ENCODE measurements at regions not wholly inside any gene's neighbourhood (a gene's known extent, or its start where the extent isn't known, plus 50 kb on each side); places are given as distances from the start of the nearest gene placed in this dataset.
"Not testable (repeated sequence)": the region's sequence is repeated elsewhere in the genome, so short reads cannot be mapped to it uniquely, and the experiment has no call there.

GRCh38 chr1:4121834-4122512, 221.9 kb upstream of the C1orf174 start:
- no peak for DNase-seq

GRCh38 chr1:4122513-4123160, 222.6 kb upstream of the C1orf174 start:
- no peak for DNase-seq

- DNase-seq: no peak
These were observed 224.6 kb upstream of the C1orf174 start for GRCh38 chr1:4124631-4125145.

- no peak for DNase-seq
These were observed 226.2 kb upstream of the C1orf174 start for GRCh38 chr1:4126251-4126650.

- no peak for DNase-seq
These were observed 226.9 kb upstream of the C1orf174 start for GRCh38 chr1:4126731-4127591.

DNA sequence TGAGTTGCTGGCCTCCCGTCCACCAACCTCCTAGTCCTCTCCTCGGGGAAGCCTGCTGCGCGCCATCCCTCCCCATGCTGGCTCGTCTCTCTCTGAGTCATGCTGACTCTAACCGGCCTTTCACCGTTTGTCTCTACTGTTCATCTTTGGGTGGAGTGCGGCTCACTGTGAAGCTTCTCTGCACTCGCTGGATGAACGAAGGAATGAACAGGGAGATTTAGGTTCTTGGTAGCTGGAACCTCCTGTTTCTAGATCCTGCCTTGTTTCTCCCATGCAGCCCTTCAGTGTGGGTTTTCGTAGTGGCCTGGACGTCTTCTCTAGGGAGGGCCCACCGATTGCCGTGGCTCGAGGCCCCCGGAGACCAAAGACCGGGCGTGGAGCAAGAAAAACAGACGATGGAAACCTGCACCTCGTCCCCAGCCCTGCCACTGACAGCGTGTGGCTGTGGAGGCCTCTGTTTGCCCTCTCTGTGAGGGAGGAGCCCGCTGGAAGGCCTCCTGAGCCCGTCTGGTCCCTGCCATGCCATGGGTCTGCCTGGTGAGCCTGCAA, 227.6 kb upstream of the C1orf174 start:
- no peak for DNase-seq

- DNase-seq: no peak
These were observed 228.5 kb upstream of the C1orf174 start for GRCh38 chr1:4128616-4129015.

GRCh38 chr1:4129693-4130092, 229.6 kb upstream of the C1orf174 start:
- DNase-seq: no peak

DNA sequence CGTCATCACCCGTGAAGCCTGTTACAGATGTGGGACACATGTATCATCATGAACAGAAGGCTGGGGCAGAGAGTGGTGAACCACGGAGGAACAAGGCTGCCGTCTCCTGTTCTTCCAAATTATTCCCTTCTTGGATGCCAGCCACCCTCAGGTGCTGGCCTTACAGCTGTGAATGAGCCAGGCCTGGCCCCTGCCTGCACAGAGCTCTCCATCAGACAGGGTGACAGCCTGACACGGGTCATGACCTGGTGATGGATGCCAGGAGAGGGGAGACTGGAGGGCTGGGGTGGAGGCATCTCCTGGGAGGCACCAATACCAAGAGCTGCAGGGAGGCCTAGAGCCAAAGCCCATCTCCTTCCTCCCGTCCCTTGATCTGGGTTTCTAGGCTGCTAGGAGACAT, 230.0 kb upstream of the C1orf174 start:
- DNase-seq: no peak

GRCh38 chr1:4131734-4132133, 231.7 kb upstream of the C1orf174 start:
- DNase-seq: no peak

DNA sequence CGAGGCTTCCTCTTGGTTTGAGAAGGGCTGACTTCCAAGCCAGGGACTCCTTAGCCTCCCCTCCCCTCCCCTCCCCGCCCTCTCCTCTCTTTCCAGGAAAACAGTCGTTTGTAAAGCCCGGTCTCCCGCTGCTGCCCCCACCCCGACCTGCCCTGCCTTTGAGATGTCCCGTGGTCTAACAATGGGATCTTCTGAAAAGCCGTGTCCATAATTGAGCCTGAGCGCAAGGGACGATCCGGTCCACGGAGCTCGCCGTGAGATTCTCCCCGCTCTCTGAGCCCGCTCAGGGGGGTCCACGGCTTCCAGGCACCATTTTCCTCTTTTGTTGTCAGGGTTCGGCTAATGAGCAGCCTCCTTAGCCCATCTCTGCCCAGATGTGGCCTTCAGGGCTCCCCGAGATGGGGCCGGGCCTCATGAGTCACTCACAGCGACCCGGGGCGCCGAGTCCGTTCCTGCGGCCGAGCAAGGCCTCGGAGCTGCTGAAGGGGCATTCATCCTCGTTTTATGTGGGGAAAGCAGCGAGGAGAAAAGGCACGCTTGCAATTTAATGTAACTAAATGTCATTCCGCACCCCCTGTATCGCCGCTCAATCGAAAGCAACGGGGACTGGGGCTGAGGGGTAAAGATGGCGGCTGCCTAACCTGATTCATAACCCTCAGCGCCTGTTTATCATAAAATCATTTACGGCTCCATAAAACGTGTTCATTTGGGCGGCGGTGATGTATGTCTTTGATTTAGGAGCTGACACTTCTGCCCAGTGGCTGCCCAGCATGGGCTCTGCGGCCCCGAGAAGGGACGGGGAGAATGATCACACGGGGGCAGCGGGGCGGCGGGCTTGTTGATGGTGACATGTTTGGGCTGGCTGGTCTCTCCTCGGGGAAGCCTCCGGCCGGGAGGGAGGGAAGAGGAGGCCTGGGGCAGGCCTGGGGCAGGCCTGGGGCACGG, 232.6 kb upstream of the C1orf174 start:
- DNase-seq: no peak

GRCh38 chr1:4133297-4133938, 233.3 kb upstream of the C1orf174 start:
- no peak for DNase-seq

DNA sequence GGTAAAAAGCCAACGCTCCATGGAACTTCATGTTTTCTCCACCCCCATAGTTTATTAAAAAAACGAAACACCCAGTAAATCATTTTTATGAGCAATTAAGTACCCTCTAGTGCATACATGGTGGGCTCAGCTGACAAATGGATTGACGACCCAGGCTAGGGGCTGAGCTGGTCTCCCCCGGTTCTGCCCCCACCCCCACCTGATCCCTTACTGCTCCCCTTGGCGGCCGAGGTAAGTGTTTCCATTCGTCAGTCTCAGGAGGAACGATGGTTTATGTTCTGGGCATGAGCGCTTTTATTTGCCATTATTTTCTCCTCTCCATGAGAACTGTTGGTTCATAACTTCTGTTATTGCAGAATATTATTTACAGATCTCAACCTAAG, 233.9 kb upstream of the C1orf174 start:
- DNase-seq: no peak

- DNase-seq: not testable (repeated sequence)
These were observed 235.8 kb upstream of the C1orf174 start for GRCh38 chr1:4135853-4136252.

DNA sequence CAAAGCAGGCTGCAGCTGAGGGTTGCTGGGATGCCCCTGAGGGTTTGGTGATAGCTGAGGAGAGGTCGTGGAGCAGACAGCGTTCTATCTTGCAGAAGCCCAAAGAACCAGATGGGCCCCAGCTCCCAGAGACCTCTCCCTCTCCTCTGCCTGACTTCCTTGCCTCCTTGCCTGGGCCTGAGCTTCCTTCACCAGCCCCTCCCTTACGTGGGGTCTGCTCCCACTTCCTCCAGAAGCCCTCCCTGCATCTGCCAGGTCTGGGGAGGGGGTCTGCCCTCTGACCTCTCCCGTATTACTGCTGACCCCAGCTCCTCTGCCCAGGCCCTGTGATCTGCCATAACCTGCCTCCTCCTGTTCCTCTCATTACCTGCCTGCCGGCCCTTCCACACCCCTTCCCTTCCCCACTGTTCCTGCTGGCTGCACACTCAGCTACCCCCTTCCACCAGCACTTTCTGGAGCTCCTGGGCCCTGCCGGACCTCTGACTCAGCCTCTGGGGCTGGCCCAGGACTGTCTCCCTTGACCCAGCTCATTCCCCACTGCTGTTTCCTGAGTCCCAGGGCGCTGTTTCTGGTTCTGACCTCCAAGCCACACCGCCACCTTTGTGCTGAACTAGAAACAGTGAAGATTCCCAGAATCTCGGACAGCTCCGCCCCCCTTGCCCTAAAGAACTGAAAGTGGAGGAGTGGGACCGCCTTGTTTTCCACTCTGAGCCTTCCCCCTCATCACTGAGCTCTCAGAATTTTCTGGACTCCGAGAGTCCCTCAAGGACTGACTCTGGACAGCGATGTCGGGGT, 237.7 kb upstream of the C1orf174 start:
- no peak for DNase-seq

- no peak for DNase-seq
These were observed 239.6 kb upstream of the C1orf174 start for GRCh38 chr1:4139646-4140045.

DNA sequence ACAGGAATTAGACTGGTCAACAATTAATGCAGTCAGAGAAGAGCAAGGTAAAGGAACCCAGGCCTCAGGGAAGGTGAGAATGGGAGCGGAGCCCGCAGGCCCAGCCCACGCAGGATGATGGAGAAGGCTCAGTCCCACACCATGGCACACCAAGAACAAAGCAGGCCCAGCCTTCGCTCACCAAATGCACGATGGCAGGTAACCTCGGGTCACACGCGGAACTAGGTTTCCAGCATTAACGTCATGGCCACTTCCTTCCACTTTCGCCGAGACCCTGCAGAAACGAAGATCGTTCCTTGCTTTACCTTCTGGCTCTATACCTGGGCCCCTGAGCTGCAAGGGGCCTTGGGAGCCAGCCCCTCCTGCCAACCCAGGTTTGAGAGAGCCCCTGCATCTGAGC, 240.2 kb upstream of the C1orf174 start:
- no peak for DNase-seq

DNA sequence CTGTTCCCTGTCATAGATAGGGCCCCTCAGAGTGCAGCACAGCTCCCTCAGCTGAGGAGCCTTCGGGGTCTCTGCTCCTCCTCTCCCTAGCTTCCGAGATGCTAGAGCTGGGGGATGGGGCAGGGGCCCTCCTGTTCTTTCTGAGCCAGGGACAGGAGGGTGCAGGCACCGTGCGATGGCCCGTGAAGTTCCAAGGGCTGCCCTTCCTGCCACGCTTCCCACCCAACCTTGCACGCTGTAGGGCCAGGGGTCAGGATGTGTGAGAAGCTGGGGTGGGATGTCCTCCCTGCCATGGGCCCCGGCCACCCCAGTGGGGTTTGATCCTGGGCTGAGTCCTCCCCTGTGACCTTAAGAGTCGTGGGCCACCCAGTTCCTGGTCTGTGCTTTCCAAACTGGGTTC, 240.7 kb upstream of the C1orf174 start:
- no peak for DNase-seq

GRCh38 chr1:4144349-4144971, 244.4 kb upstream of the C1orf174 start:
- no peak for DNase-seq

DNA sequence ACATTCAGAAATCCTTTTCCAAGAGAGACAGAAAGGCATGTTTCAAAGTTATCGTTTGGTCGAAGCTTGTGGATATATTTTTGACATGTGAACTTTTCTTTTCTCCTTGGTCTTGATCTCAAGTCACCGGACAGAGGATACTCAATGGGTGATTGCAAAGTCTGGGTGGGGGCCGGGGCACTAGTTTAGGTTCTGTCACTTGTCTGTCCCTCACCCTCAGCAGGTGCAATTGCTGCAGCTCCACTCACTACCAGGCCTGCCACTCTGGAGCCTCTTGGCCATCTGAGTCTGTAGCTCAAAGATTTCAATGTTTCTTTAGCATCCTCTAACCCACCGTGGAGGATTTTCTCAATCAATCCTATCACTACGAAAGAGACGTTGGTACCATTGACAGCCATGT, 246.0 kb upstream of the C1orf174 start:
- DNase-seq: no peak

Measured in NCI-H1694 treated with DMSO at 0.1 percent for 48 hours (cell line).